Keratinocyte (primary cell): ENCODE measurements at regions not wholly inside any gene's neighbourhood (a gene's known extent, or its start where the extent isn't known, plus 50 kb on each side); places are given as distances from the start of the nearest gene placed in this dataset.

Experiments
- DNase-seq: peaks from one replicate; pipeline ENCODE4 v3.0.0-alpha.2; 2011; ENCODE audit warnings: low read depth, missing footprints, low spot score
- FAIRE-seq: peaks from 2 replicates; lab custom pipeline; 2011; peaks lifted over from hg19 to GRCh38; lab: Jason Lieb, UNC
- H2AFZ ChIP-seq: 2 replicates; pipeline ENCODE4 v1.6.0; 2012; ENCODE audit warnings: low read length, control low read depth, inconsistent platforms; ENCODE audit not compliant: control insufficient read depth
- H3K27ac ChIP-seq: 2 replicates; pipeline ENCODE4 v1.5.1; 2011; ENCODE audit warnings: low read length; ENCODE audit not compliant: control insufficient read depth, insufficient read depth
- H3K27me3 ChIP-seq: 3 replicates; pipeline ENCODE4 v1.6.0; 2011; ENCODE audit warnings: low read length; ENCODE audit not compliant: control insufficient read depth, insufficient read depth; ENCODE audit errors: extremely low read depth
- H3K36me3 ChIP-seq, 2 experiments: 2 replicates in 1 of 2; 3 replicates in 1 of 2; pipeline ENCODE4 v1.5.1; 2011; ENCODE audit warnings: low read length in 2 of 2, mild to moderate bottlenecking in 1 of 2; ENCODE audit not compliant: control insufficient read depth in 2 of 2, insufficient read depth in 2 of 2; ENCODE audit errors: extremely low read depth in 1 of 2
- H3K4me1 ChIP-seq: 3 replicates; pipeline ENCODE4 v1.5.1; 2011; ENCODE audit warnings: low read length; ENCODE audit not compliant: control insufficient read depth, insufficient read depth; ENCODE audit errors: extremely low read depth
- H3K4me2 ChIP-seq: 3 replicates; pipeline ENCODE4 v1.6.0; 2011; ENCODE audit warnings: low read depth, low read length; ENCODE audit not compliant: control insufficient read depth, insufficient read depth; ENCODE audit errors: extremely low read depth
- H3K4me3 ChIP-seq, 3 experiments: fragments of 200-600 bp in 1 of 3; sonication (generic) in 1 of 3; 2 replicates in 2 of 3; 3 replicates in 1 of 3; pipeline ENCODE4 v1.5.1; 2011 to 2016; ENCODE audit warnings: low read length in 3 of 3, mild to moderate bottlenecking in 3 of 3, control low read depth in 2 of 3, inconsistent platforms in 1 of 3, low read depth in 1 of 3, mixed read lengths in 1 of 3, mixed run types in 1 of 3, moderate library complexity in 1 of 3; ENCODE audit not compliant: control insufficient read depth in 2 of 3, insufficient read depth in 2 of 3; ENCODE audit errors: extremely low read depth in 1 of 3
- H3K79me2 ChIP-seq: 2 replicates; pipeline ENCODE4 v1.6.0; 2012; ENCODE audit warnings: low read length; ENCODE audit not compliant: control insufficient read depth, insufficient read depth
- H3K9ac ChIP-seq: 3 replicates; pipeline ENCODE4 v1.6.0; 2011; ENCODE audit warnings: low read length; ENCODE audit not compliant: control insufficient read depth, insufficient read depth; ENCODE audit errors: extremely low read depth
- H3K9me1 ChIP-seq: 3 replicates; pipeline ENCODE4 v1.6.0; 2011; ENCODE audit warnings: low read length; ENCODE audit not compliant: control insufficient read depth, insufficient read depth; ENCODE audit errors: extremely low read depth
- H3K9me3 ChIP-seq: 2 replicates; pipeline ENCODE4 v1.5.1; 2012; ENCODE audit warnings: low read depth, low read length; ENCODE audit not compliant: control insufficient read depth
- H4K20me1 ChIP-seq: 3 replicates; pipeline ENCODE4 v1.6.0; 2011; ENCODE audit warnings: low read length; ENCODE audit not compliant: control insufficient read depth, insufficient read depth; ENCODE audit errors: extremely low read depth
- CTCF ChIP-seq, 3 experiments: IDR thresholded peaks in 1 of 3; conservative IDR thresholded peaks in 1 of 3; optimal IDR thresholded peaks in 1 of 3; 2 replicates in 2 of 3; 3 replicates in 1 of 3; pipeline versions ENCODE3 to v1.5.1; 2011; ENCODE audit warnings: low read length in 3 of 3, mild to moderate bottlenecking in 3 of 3, moderate library complexity in 2 of 3, control low read depth in 1 of 3, inconsistent platforms in 1 of 3; ENCODE audit not compliant: insufficient read depth in 2 of 3; ENCODE audit errors: extremely low read depth in 1 of 3
- EZH2 ChIP-seq: IDR thresholded peaks from one replicate; pipeline ENCODE4 v1.6.1; 2012; ENCODE audit warnings: inconsistent platforms, mild to moderate bottlenecking, low read length, moderate library complexity
- dilution Hi-C: fragments of 300-500 bp; cut with MboI; formaldehyde crosslinking; loops from one replicate; pipeline ENCODE4 v1.7.0; 2020; ENCODE audit warnings: low sequenced_read_pairs; ENCODE audit not compliant: extremely low pct_ligation_motif_present

- Histone ChIP-seq H3K9me1 (peaks cover 11% of the 10 kb centered on the region), H2AFZ (no peak overlapping the region), H3K9me3 (no peaks in the 10 kb centered on the region), H3K27me3 (no peaks in the 10 kb centered on the region), H3K4me3 (no peak overlapping the region), H3K4me2 (no peak overlapping the region), H3K4me1 (peaks cover 19% of the 10 kb centered on the region), H4K20me1 (peaks cover 35% of the 10 kb centered on the region), H3K36me3 (peaks cover 4 to 14% of the 10 kb centered on the region in 2 experiments), H3K9ac (no peak overlapping the region), H3K79me2 (peaks cover 100% of the 10 kb centered on the region), H3K27ac (no peak overlapping the region)
- TF ChIP-seq CTCF (optimal IDR thresholded peaks at IDR 0.05 in 1 of 3, IDR thresholded peaks at IDR 0.05 in 1 of 3, conservative IDR thresholded peaks at IDR 0.05 in 1 of 3; ENCODE audit: extremely low read depth in 1 of 3, insufficient read depth in 2 of 3, low read length in 3 of 3) = no peak
- TF ChIP-seq EZH2 = no peak
- dilution Hi-C loops = no loop called here
- DNase-seq (no peak), FAIRE-seq (no peak)
Measured at GRCh38 chr3:69530554-69530953, 144.7 kb upstream of the FRMD4B start.

- Histone ChIP-seq H3K79me2 (peaks cover 100% of the 10 kb centered on the region), H3K4me3 (no peak overlapping the region), H3K27ac (no peak overlapping the region), H3K36me3 (peaks cover 0 to 12% of the 10 kb centered on the region in 2 experiments), H3K27me3 (no peaks in the 10 kb centered on the region), H3K9me1 (peaks cover 2% of the 10 kb centered on the region), H2AFZ (no peak overlapping the region), H3K4me2 (no peak overlapping the region), H3K4me1 (peaks cover 9% of the 10 kb centered on the region), H4K20me1 (peaks cover 30% of the 10 kb centered on the region), H3K9me3 (no peaks in the 10 kb centered on the region), H3K9ac (no peak overlapping the region)
- DNase-seq (no peak), FAIRE-seq (no peak)
- dilution Hi-C loops = no loop called here
- TF ChIP-seq CTCF (optimal IDR thresholded peaks at IDR 0.05 in 1 of 3, IDR thresholded peaks at IDR 0.05 in 1 of 3, conservative IDR thresholded peaks at IDR 0.05 in 1 of 3; ENCODE audit: extremely low read depth in 1 of 3, insufficient read depth in 2 of 3, low read length in 3 of 3) = no peak
- TF ChIP-seq EZH2 = no peak
Measured at GRCh38 chr3:69527498-69527897, 141.6 kb upstream of the FRMD4B start.
